AG09309 (cell line): ENCODE measurements at regions not wholly inside any gene's neighbourhood (a gene's known extent, or its start where the extent isn't known, plus 50 kb on each side); places are given as distances from the start of the nearest gene placed in this dataset.

ENCODE experiments used
- DNase-seq: peaks from one replicate; pipeline ENCODE4 v3.0.0-alpha.2; 2010; ENCODE audit warnings: low read depth
- H3K4me3 ChIP-seq: 2 replicates; pipeline ENCODE4 v1.5.1; 2011; ENCODE audit warnings: mild to moderate bottlenecking, low read depth, low read length, moderate library complexity; ENCODE audit not compliant: control insufficient read depth
- CTCF ChIP-seq: IDR thresholded peaks from 2 replicates; pipeline ENCODE4 v1.5.1; 2011; ENCODE audit warnings: mild to moderate bottlenecking, low read depth, low read length, inconsistent platforms; ENCODE audit not compliant: insufficient read depth, control insufficient read depth; ENCODE audit errors: missing control alignments

GRCh38 chr1:106620521-106620954, 435.9 kb upstream of the PRMT6 start:
- H3K4me3 ChIP-seq: no peak overlapping the region
- TF ChIP-seq CTCF: no peak
- peak; percentile 71 for DNase-seq

GRCh38 chr1:106621853-106622252, 434.6 kb upstream of the PRMT6 start:
- no peak overlapping the region for H3K4me3 ChIP-seq
- DNase-seq: no peak

DNA sequence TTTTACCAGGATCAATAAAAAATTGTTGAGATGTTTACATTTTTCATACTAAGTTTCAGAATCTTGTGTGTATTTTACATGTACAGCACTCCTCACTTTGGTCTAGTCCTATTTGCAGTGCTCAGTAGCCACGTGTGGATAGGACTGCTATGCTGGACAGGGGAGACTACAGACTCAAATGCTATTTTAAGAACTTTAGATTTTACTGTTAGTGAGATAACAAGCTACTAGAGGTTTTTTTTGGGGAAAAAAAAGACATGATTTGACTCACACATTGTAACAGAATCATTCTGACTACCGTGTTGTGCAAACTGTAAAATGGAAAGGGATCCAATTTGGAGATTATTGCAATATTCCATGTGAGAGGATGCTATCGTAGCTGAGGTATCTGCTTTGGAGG, 418.9 kb upstream of the PRMT6 start:
- TF ChIP-seq CTCF: no peak
- no peak overlapping the region for H3K4me3 ChIP-seq

More at GRCh38 chr1:106621853-106622252, 434.6 kb upstream of the PRMT6 start:
- no peak for TF ChIP-seq CTCF

DNA sequence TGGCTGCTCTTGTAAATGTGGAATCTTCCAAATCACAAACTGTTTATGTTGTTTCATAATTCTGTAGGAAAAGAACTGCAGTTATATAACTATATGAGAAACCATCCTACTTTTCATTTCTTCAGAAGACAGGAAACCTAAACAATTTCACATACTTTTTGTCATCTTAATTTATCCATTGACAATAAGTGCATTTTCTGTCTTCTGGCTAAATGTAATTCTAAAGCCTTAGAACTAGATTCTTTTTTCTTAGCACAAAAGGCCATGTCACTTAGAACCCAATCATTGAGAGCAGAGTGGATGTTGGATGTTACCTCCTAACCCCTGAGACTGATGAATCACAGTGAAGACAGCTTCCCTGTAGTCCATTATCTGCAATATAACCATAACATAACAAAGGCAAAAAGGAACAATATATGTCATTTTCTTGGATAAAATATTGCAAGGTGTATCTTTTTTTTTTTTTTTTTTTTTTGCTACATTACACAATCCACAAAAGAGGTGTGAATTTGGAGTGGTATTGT, 410.2 kb upstream of the PRMT6 start:
- H3K4me3 ChIP-seq: no peak overlapping the region
- DNase-seq: no peak
- no peak for TF ChIP-seq CTCF

More for the DNA sequence above, 418.9 kb upstream of the PRMT6 start:
- DNase-seq: no peak

GRCh38 chr1:106646816-106647215, 409.7 kb upstream of the PRMT6 start:
- TF ChIP-seq CTCF: no peak
- DNase-seq: no peak
- H3K4me3 ChIP-seq: no peak overlapping the region

GRCh38 chr1:106651028-106651762, 405.3 kb upstream of the PRMT6 start:
- no peak for TF ChIP-seq CTCF
- H3K4me3 ChIP-seq: no peak overlapping the region
- no peak for DNase-seq
